HCT116 (cell line): ENCODE measurements at regions not wholly inside any gene's neighbourhood (a gene's known extent, or its start where the extent isn't known, plus 50 kb on each side); places are given as distances from the start of the nearest gene placed in this dataset.

Experiments used
- ATAC-seq: fragments of 200-7000 bp; cut with Tn5 transposase; 2 replicates; pipeline ENCODE4 v1.9.1; 2020; ENCODE audit warnings: mild to moderate bottlenecking, moderate library complexity
- BruUV-seq: library from RNA; stranded (reverse); fragments of 400-500 nt; replicated peaks from 2 replicates; lab custom pipeline; 2021; lab: Mats Ljungman, UMichigan
- CTCF ChIA-PET: fragments of 300-600 bp; sonication (Branson Sonifier 250); formaldehyde crosslinking; loops from one replicate; lab custom pipeline; 2021; ENCODE audit warnings: antibody characterized with exemption; lab: Charles Lee
- POLR2A ChIA-PET: fragments of 300-600, 350-600 bp; sonication (Branson Sonifier 250); formaldehyde crosslinking; loops from one replicate; lab custom pipeline; 2021; ENCODE audit warnings: antibody characterized with exemption; lab: Charles Lee
- RAD21 ChIA-PET, 2 experiments: fragments of 300-600 bp; sonication (Branson Sonifier 250); formaldehyde crosslinking; loops; one replicate each; lab custom pipeline; 2023; ENCODE audit warnings: low total read pairs in 2 of 2; ENCODE audit not compliant: uncharacterized antibody in 2 of 2, unreplicated experiment in 2 of 2, low non-redundant PET in 1 of 2; lab: Charles Lee
- DNase-seq: peaks from one replicate; pipeline ENCODE4 v3.0.0-alpha.2; 2010; ENCODE audit warnings: low read depth, low spot score
- H2AFZ ChIP-seq: fragments of 200-600 bp; shearing (Covaris generic), sonication (generic); 2 replicates; pipeline ENCODE4 v1.6.1; 2017; ENCODE audit warnings: low read depth, mixed run types, mixed read lengths, antibody characterized with exemption, low read length; ENCODE audit not compliant: poor library complexity, severe bottlenecking
- H3K27ac ChIP-seq: 2 replicates; pipeline ENCODE4 v1.5.1; 2012; ENCODE audit warnings: low read depth, low read length
- H3K27me3 ChIP-seq: fragments of 200-600 bp; sonication (generic); 2 replicates; pipeline ENCODE4 v1.6.1; 2016; ENCODE audit warnings: mixed run types, low read length, mixed read lengths; ENCODE audit not compliant: insufficient read depth
- H3K36me3 ChIP-seq, 2 experiments: fragments of 200-500 bp in 1 of 2; fragments of 200-600 bp in 1 of 2; sonication (Bioruptor generic) in 1 of 2; sonication (generic) in 1 of 2; 2 replicates each; pipeline versions ENCODE4 v1.5.1 to v1.6.1; 2014 to 2016; ENCODE audit warnings: low read length in 2 of 2, inconsistent platforms in 1 of 2, mixed read lengths in 1 of 2, mixed run types in 1 of 2; ENCODE audit not compliant: insufficient read depth in 2 of 2, control insufficient read depth in 1 of 2
- H3K4me1 ChIP-seq, 2 experiments: fragments of 200-600 bp in 1 of 2; sonication (generic) in 1 of 2; 2 replicates each; pipeline versions ENCODE4 v1.5.1 to v1.6.1; 2012 to 2017; ENCODE audit warnings: low read length in 2 of 2, inconsistent platforms in 1 of 2, mild to moderate bottlenecking in 1 of 2, mixed read lengths in 1 of 2, mixed run types in 1 of 2, moderate library complexity in 1 of 2; ENCODE audit not compliant: insufficient read depth in 2 of 2, control insufficient read depth in 1 of 2
- H3K4me2 ChIP-seq: fragments of 200-600 bp; sonication (generic); 2 replicates; pipeline ENCODE4 v1.6.1; 2017; ENCODE audit warnings: mixed run types, low read length, mixed read lengths
- H3K4me3 ChIP-seq, 2 experiments: fragments of 200-600 bp in 1 of 2; sonication (generic) in 1 of 2; replicated peaks in 1 of 2; 2 replicates each; pipeline ENCODE4 v1.5.1; 2011 to 2016; ENCODE audit warnings: low read length in 2 of 2, control low read depth in 1 of 2, low read depth in 1 of 2, mild to moderate bottlenecking in 1 of 2, mixed read lengths in 1 of 2, mixed run types in 1 of 2
- H3K79me2 ChIP-seq: fragments of 200-600 bp; sonication (generic); 2 replicates; pipeline ENCODE4 v1.6.1; 2017; ENCODE audit warnings: mild to moderate bottlenecking, mixed run types, low read length, moderate library complexity, mixed read lengths; ENCODE audit not compliant: insufficient read depth
- H3K9ac ChIP-seq: fragments of 200-600 bp; sonication (generic); 2 replicates; pipeline ENCODE4 v1.6.1; 2016; ENCODE audit warnings: low read length, mixed read lengths
- H3K9me2 ChIP-seq: fragments of 200-600 bp; sonication (generic), shearing (Covaris generic); 2 replicates; pipeline ENCODE4 v1.6.1; 2017; ENCODE audit warnings: mixed run types, mild to moderate bottlenecking, moderate library complexity; ENCODE audit not compliant: insufficient read depth
- H3K9me3 ChIP-seq, 2 experiments: fragments of 200-500 bp in 1 of 2; fragments of 200-600 bp in 1 of 2; sonication (Bioruptor generic) in 1 of 2; sonication (generic) in 1 of 2; 2 replicates each; pipeline ENCODE4 v1.6.1; 2014 to 2017; ENCODE audit warnings: low read length in 2 of 2, mixed read lengths in 2 of 2, inconsistent platforms in 1 of 2, low read depth in 1 of 2, mild to moderate bottlenecking in 1 of 2, mixed run types in 1 of 2, moderate library complexity in 1 of 2; ENCODE audit not compliant: control insufficient read depth in 1 of 2, insufficient read depth in 1 of 2
- H4K20me1 ChIP-seq: fragments of 200-600 bp; sonication (generic), shearing (Covaris generic); 2 replicates; pipeline ENCODE4 v1.6.1; 2017; ENCODE audit warnings: mixed run types, mild to moderate bottlenecking, moderate library complexity; ENCODE audit not compliant: insufficient read depth
- ELF1 ChIP-seq: IDR thresholded peaks from 2 replicates; pipeline ENCODE4 v1.6.1; 2012; ENCODE audit warnings: low read depth, borderline replicate concordance
- FOSL1 ChIP-seq: IDR thresholded peaks from 2 replicates; pipeline ENCODE4 v1.6.1; 2012; ENCODE audit warnings: low read depth
- JUND ChIP-seq: IDR thresholded peaks from 2 replicates; pipeline ENCODE4 v1.6.1; 2012
- SP1 ChIP-seq: IDR thresholded peaks from 2 replicates; pipeline ENCODE4 v1.6.1; 2012; ENCODE audit warnings: low read depth
- YY1 ChIP-seq: IDR thresholded peaks from 2 replicates; pipeline ENCODE4 v1.6.1; 2011; ENCODE audit warnings: low read length, low read depth, moderate library complexity, mild to moderate bottlenecking; ENCODE audit not compliant: insufficient replicate concordance; ENCODE audit errors: extremely low read depth
- ZBTB33 ChIP-seq: IDR thresholded peaks from 2 replicates; pipeline ENCODE4 v1.6.1; 2011; ENCODE audit warnings: mild to moderate bottlenecking, low read length, moderate library complexity; ENCODE audit not compliant: insufficient replicate concordance; ENCODE audit errors: extremely low read depth
- ZFX ChIP-seq: fragments of 450-650 bp; IDR thresholded peaks from 2 replicates; pipeline ENCODE4 v1.6.1; 2017
- intact Hi-C: fragments of 100-400 bp; cut with micrococcal nuclease; formaldehyde crosslinking; loops from 2 replicates; pipeline ENCODE4 v1.10.0; 2022

GRCh38 chr16:22677024-22677830, 136.7 kb upstream of the HS3ST2 start:
- Histone ChIP-seq H3K4me3 (no peak overlapping the region), H3K9me2 (no peaks in the 10 kb centered on the region), H2AFZ (no peak overlapping the region), H3K36me3 (no peaks in the 10 kb centered on the region), H3K27me3 (peaks cover 54% of the 10 kb centered on the region), H3K27ac (no peak overlapping the region), H3K4me2 (no peak overlapping the region), H3K9ac (no peak overlapping the region), H3K4me1 (no peaks in the 10 kb centered on the region), H4K20me1 (no peaks in the 10 kb centered on the region), H3K9me3 (no peaks in the 10 kb centered on the region), H3K79me2 (no peaks in the 10 kb centered on the region)
- RAD21 ChIA-PET, result no interaction called here
- intact Hi-C loops, result loop anchor here (5.0 kb wide), 2 partner anchors 355 to 1825 kb away; no protein-coding TSS in a partner anchor
- no peak for TF ChIP-seq JUND
- TF ChIP-seq YY1, result no peak
- TF ChIP-seq ZBTB33, result no peak
- TF ChIP-seq SP1, result no peak
- no peak for TF ChIP-seq ZFX
- TF ChIP-seq FOSL1, result no peak
- TF ChIP-seq ELF1, result no peak
- ATAC-seq (no peak), DNase-seq (no peak)
- CTCF ChIA-PET, result no interaction called here
- BruUV-seq, result no TSS peak
- POLR2A ChIA-PET, result no interaction called here
